ENCODE measurements at regions not wholly inside any gene's neighbourhood (a gene's known extent, or its start where the extent isn't known, plus 50 kb on each side); places are given as distances from the start of the nearest gene placed in this dataset.

DNA sequence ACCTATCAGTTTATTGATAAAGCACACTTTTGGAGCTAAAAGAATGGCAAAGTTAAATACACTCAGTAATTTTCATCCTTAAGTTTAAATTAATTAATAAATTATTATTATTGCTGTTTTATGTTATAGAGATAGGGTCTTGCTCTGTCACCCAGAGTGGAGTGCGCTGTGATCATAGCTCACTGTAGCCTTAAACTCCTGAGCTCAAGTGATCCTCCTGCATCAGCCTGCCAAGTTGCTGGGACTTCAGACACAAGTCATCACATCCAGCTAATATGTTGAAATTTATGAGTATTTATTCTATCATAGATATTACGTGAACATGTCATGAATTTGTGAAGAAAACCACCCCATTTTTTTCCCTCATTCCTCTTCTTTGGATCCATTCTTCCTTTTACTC lies 64.2 kb downstream of the GJA1 start:
- H3K9ac ChIP-seq = no peak overlapping the region
- no peaks in the 10 kb centered on the region for H3K4me1 ChIP-seq (ENCODE audit: low read depth, poor library complexity, severe bottlenecking)
- H3K27ac ChIP-seq = no peak overlapping the region
- H2AFZ ChIP-seq (ENCODE audit: low read depth) = no peak overlapping the region
- no peak overlapping the region for H3K4me2 ChIP-seq
- no peaks in the 10 kb centered on the region for H3K27me3 ChIP-seq (ENCODE audit: insufficient read depth, low read depth)
- TF ChIP-seq, protein P1, sequence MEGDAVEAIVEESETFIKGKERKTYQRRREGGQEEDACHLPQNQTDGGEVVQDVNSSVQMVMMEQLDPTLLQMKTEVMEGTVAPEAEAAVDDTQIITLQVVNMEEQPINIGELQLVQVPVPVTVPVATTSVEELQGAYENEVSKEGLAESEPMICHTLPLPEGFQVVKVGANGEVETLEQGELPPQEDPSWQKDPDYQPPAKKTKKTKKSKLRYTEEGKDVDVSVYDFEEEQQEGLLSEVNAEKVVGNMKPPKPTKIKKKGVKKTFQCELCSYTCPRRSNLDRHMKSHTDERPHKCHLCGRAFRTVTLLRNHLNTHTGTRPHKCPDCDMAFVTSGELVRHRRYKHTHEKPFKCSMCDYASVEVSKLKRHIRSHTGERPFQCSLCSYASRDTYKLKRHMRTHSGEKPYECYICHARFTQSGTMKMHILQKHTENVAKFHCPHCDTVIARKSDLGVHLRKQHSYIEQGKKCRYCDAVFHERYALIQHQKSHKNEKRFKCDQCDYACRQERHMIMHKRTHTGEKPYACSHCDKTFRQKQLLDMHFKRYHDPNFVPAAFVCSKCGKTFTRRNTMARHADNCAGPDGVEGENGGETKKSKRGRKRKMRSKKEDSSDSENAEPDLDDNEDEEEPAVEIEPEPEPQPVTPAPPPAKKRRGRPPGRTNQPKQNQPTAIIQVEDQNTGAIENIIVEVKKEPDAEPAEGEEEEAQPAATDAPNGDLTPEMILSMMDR (conservative IDR thresholded peaks at IDR 0.05; ENCODE audit: low read depth, low read length) = no peak
- H3K36me3 ChIP-seq (ENCODE audit: insufficient read depth) = no peaks in the 10 kb centered on the region
- no peak overlapping the region for H3K4me3 ChIP-seq (IDR thresholded peaks at IDR 0.05; ENCODE audit: insufficient read depth, low read depth, low read length)
- H4K20me1 ChIP-seq (ENCODE audit: insufficient read depth) = no peaks in the 10 kb centered on the region
- no peaks in the 10 kb centered on the region for H3K79me2 ChIP-seq (ENCODE audit: insufficient read depth, low read depth)

DNA sequence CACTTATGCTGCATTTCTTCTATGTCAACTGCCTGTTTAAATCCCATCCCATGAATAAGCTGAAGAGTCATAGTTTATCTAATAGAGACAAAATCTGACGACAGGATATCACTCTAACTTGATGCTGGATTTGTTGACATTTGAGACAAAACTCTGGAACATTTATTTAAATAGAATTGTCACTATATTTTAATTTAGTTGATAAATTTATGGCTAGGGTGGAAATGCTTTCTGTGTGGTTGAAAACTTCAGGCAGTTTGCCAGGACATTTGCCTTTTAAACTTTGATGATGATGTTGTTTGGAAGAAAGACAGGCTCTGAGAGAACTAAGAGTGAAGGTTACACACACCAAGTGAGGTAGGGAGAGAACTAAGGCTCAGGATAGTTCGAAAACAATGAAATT lies 68.1 kb downstream of the GJA1 start:
- H2AFZ ChIP-seq (ENCODE audit: low read depth) = no peak overlapping the region
- no peaks in the 10 kb centered on the region for H3K27me3 ChIP-seq (ENCODE audit: insufficient read depth, low read depth)
- TF ChIP-seq, protein P1 (conservative IDR thresholded peaks at IDR 0.05; ENCODE audit: low read depth, low read length) = no peak
- H4K20me1 ChIP-seq (ENCODE audit: insufficient read depth) = no peaks in the 10 kb centered on the region
- no peak overlapping the region for H3K27ac ChIP-seq
- no peaks in the 10 kb centered on the region for H3K36me3 ChIP-seq (ENCODE audit: insufficient read depth)
- no peak overlapping the region for H3K9ac ChIP-seq
- H3K4me1 ChIP-seq (ENCODE audit: low read depth, poor library complexity, severe bottlenecking) = no peaks in the 10 kb centered on the region
- H3K79me2 ChIP-seq (ENCODE audit: insufficient read depth, low read depth) = no peaks in the 10 kb centered on the region
- no peak overlapping the region for H3K4me3 ChIP-seq (IDR thresholded peaks at IDR 0.05; ENCODE audit: insufficient read depth, low read depth, low read length)
- no peak overlapping the region for H3K4me2 ChIP-seq

DNA sequence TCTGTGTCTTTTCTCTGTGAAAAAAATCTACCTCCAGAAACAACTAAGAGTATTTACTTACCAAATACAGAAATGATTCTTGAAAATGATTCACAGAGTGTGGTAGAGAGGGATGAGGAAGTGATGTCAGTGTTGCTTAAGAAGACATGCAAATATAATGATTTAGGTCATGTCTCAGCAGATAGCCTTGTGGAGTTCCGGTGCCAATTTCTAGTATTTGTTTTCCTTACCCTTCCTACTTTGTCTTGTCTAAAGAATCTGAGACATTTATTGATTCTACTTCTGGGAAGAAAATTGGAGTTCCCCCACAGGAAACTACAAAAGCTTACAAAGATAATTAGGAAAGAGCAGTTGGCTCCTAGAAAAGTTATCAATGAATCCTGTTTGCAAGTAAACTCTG lies 68.8 kb downstream of the GJA1 start:
- Histone ChIP-seq H3K4me3 (IDR thresholded peaks at IDR 0.05; ENCODE audit: insufficient read depth, low read depth, low read length) (no peak overlapping the region), H3K9ac (no peak overlapping the region), H3K4me2 (no peak overlapping the region), H4K20me1 (ENCODE audit: insufficient read depth) (no peaks in the 10 kb centered on the region), H3K36me3 (ENCODE audit: insufficient read depth) (no peaks in the 10 kb centered on the region), H3K4me1 (ENCODE audit: low read depth, poor library complexity, severe bottlenecking) (no peaks in the 10 kb centered on the region), H3K27me3 (ENCODE audit: insufficient read depth, low read depth) (no peaks in the 10 kb centered on the region), H2AFZ (ENCODE audit: low read depth) (no peak overlapping the region), H3K79me2 (ENCODE audit: insufficient read depth, low read depth) (no peaks in the 10 kb centered on the region), H3K27ac (no peak overlapping the region)
- TF ChIP-seq, protein P1 (conservative IDR thresholded peaks at IDR 0.05; ENCODE audit: low read depth, low read length) = no peak

DNA sequence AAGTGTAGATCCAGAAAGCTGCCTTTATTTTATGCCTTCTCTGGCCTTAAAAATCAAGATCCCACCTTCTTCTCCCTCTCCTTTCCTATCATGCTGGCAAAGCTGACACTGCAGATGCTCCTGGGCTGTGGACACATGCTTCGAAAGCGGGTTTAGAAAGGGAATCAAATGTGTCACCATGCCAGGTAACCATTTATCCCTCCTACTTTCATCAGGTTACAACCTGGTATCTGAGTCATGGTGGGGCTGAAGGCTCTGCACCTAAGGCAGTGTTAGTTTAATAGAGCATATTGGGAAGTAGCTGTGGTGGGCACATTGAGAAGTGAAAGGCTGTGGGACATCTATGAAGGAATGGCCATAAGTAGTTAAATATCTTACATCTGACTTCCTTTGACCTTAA lies 69.8 kb downstream of the GJA1 start:
- TF ChIP-seq, protein P1 (conservative IDR thresholded peaks at IDR 0.05; ENCODE audit: low read depth, low read length) = no peak
- H3K27ac ChIP-seq = no peak overlapping the region

More for the DNA sequence above, 69.8 kb downstream of the GJA1 start:
- Histone ChIP-seq H3K36me3 (ENCODE audit: insufficient read depth) (no peaks in the 10 kb centered on the region), H4K20me1 (ENCODE audit: insufficient read depth) (no peaks in the 10 kb centered on the region), H3K4me2 (no peak overlapping the region), H3K79me2 (ENCODE audit: insufficient read depth, low read depth) (no peaks in the 10 kb centered on the region), H3K27me3 (ENCODE audit: insufficient read depth, low read depth) (no peaks in the 10 kb centered on the region), H2AFZ (ENCODE audit: low read depth) (no peak overlapping the region), H3K4me3 (IDR thresholded peaks at IDR 0.05; ENCODE audit: insufficient read depth, low read depth, low read length) (no peak overlapping the region), H3K4me1 (ENCODE audit: low read depth, poor library complexity, severe bottlenecking) (no peaks in the 10 kb centered on the region), H3K9ac (no peak overlapping the region)
